ENCODE measurements at regions not wholly inside any gene's neighbourhood (a gene's known extent, or its start where the extent isn't known, plus 50 kb on each side); places are given as distances from the start of the nearest gene placed in this dataset.

- Histone ChIP-seq H3K27ac (ENCODE audit: extremely low read depth, low read depth, low read length) (no peak overlapping the region), H3K4me3 (ENCODE audit: low read depth, low read length) (no peak overlapping the region), H3K9me3 (ENCODE audit: control insufficient read depth, insufficient read depth, low read depth, low read length) (no peaks in the 10 kb centered on the region), H3K36me3 (ENCODE audit: control insufficient read depth in 2 of 2, insufficient read depth in 1 of 2, low read length in 2 of 2) (no peaks in the 10 kb centered on the region), H3K4me1 (ENCODE audit: control insufficient read depth, insufficient read depth, low read length) (no peaks in the 10 kb centered on the region)
- ChIA-PET CTCF (interaction anchor here (0.8 kb wide), 1 partner anchor 14 kb away, joined by 4 read pairs; no protein-coding TSS in a partner anchor), POLR2A (no interaction called here)
- TF ChIP-seq KLF10 (tag by site-specific recombination; IDR thresholded peaks at IDR 0.05) (no peak), GFI1B (tag by site-specific recombination; IDR thresholded peaks at IDR 0.05) (no peak), WT1 (tag by site-specific recombination; IDR thresholded peaks at IDR 0.05) (no peak), ZNF341 (tag by site-specific recombination; IDR thresholded peaks at IDR 0.05; ENCODE audit: low read depth) (no peak), ZNF354C (tag by site-specific recombination; IDR thresholded peaks at IDR 0.05; ENCODE audit: borderline replicate concordance, low read depth) (no peak), KLF8 (tag by site-specific recombination; IDR thresholded peaks at IDR 0.05) (no peak), ZNF169 (tag by site-specific recombination; IDR thresholded peaks at IDR 0.05) (no peak), ZNF155 (tag by site-specific recombination; IDR thresholded peaks at IDR 0.05) (no peak), ZNF404 (tag by site-specific recombination; IDR thresholded peaks at IDR 0.05) (no peak), ZNF561 (tag by site-specific recombination; IDR thresholded peaks at IDR 0.05; ENCODE audit: borderline replicate concordance) (no peak)
- TF ChIP-seq, protein P1, sequence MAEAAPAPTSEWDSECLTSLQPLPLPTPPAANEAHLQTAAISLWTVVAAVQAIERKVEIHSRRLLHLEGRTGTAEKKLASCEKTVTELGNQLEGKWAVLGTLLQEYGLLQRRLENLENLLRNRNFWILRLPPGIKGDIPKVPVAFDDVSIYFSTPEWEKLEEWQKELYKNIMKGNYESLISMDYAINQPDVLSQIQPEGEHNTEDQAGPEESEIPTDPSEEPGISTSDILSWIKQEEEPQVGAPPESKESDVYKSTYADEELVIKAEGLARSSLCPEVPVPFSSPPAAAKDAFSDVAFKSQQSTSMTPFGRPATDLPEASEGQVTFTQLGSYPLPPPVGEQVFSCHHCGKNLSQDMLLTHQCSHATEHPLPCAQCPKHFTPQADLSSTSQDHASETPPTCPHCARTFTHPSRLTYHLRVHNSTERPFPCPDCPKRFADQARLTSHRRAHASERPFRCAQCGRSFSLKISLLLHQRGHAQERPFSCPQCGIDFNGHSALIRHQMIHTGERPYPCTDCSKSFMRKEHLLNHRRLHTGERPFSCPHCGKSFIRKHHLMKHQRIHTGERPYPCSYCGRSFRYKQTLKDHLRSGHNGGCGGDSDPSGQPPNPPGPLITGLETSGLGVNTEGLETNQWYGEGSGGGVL (tag by site-specific recombination; IDR thresholded peaks at IDR 0.05) = no peak
These were observed 182.9 kb upstream of the NUDT12 start for GRCh38 chr5:103745353-103746065.

DNA sequence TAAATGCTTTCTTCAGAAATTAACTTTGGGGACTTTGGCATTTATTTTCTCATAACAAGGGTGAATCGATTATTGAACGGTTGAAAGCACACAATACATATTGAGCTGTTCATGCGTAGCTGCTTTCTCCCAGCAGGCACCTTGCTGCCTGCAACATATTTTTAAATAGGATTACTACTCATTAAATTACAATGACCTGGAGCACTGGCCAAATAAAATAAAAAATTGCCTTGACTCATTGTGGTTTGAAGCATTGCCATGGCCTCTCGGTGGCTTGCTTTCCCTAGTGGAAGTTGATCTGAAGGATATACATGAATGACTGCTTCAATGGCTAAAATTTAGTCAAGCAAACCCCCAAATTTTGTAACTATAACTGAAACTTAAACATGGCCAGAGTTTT, 181.6 kb upstream of the NUDT12 start:
- ChIA-PET POLR2A (no interaction called here), CTCF (interaction anchor here (0.8 kb wide), 1 partner anchor 1961 kb away, joined by 3 read pairs; no protein-coding TSS in a partner anchor)
- Histone ChIP-seq H3K4me1 (ENCODE audit: control insufficient read depth, insufficient read depth, low read length) (no peaks in the 10 kb centered on the region), H3K9me3 (ENCODE audit: control insufficient read depth, insufficient read depth, low read depth, low read length) (no peaks in the 10 kb centered on the region), H3K36me3 (ENCODE audit: control insufficient read depth in 2 of 2, insufficient read depth in 1 of 2, low read length in 2 of 2) (no peaks in the 10 kb centered on the region), H3K4me3 (ENCODE audit: low read depth, low read length) (no peak overlapping the region), H3K27ac (ENCODE audit: extremely low read depth, low read depth, low read length) (no peak overlapping the region)
- TF ChIP-seq ZNF184 (tag by site-specific recombination; IDR thresholded peaks at IDR 0.05) (no peak), MZF1 (tag by site-specific recombination; IDR thresholded peaks at IDR 0.05; ENCODE audit: borderline replicate concordance) (no peak), ZNF670 (tag by site-specific recombination; IDR thresholded peaks at IDR 0.05; ENCODE audit: low read depth) (no peak), KLF9 (tag by site-specific recombination; IDR thresholded peaks at IDR 0.05; ENCODE audit: low read depth) (no peak), ZNF792 (tag by site-specific recombination; IDR thresholded peaks at IDR 0.05) (no peak), ZFP3 (tag by site-specific recombination; IDR thresholded peaks at IDR 0.05; ENCODE audit: low read depth) (no peak), SP2 (tag by site-specific recombination; IDR thresholded peaks at IDR 0.05) (no peak), ZNF416 (tag by site-specific recombination; IDR thresholded peaks at IDR 0.05) (no peak), KLF7 (tag by site-specific recombination; IDR thresholded peaks at IDR 0.05; ENCODE audit: borderline replicate concordance) (no peak), ZNF223 (tag by site-specific recombination; IDR thresholded peaks at IDR 0.05) (no peak), ZNF16 (tag by site-specific recombination; IDR thresholded peaks at IDR 0.05; ENCODE audit: low read depth) (no peak)
- TF ChIP-seq, protein P2, sequence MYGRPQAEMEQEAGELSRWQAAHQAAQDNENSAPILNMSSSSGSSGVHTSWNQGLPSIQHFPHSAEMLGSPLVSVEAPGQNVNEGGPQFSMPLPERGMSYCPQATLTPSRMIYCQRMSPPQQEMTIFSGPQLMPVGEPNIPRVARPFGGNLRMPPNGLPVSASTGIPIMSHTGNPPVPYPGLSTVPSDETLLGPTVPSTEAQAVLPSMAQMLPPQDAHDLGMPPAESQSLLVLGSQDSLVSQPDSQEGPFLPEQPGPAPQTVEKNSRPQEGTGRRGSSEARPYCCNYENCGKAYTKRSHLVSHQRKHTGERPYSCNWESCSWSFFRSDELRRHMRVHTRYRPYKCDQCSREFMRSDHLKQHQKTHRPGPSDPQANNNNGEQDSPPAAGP (tag by site-specific recombination; IDR thresholded peaks at IDR 0.05) = no peak
- TF ChIP-seq, protein P1 (tag by site-specific recombination; IDR thresholded peaks at IDR 0.05) = no peak

All from HEK293 (cell line).